Trophoblast cell (in vitro differentiated cells and primary cell): ENCODE measurements at regions not wholly inside any gene's neighbourhood (a gene's known extent, or its start where the extent isn't known, plus 50 kb on each side); places are given as distances from the start of the nearest gene placed in this dataset.

Source experiments
- DNase-seq, 2 donors: peaks; one replicate each; pipeline ENCODE4 v3.0.0-alpha.2; 2016
- H2AFZ ChIP-seq: 2 replicates; pipeline ENCODE4 v1.6.1; 2013; ENCODE audit warnings: low read length, moderate library complexity, mild to moderate bottlenecking; ENCODE audit not compliant: insufficient read depth, poor library complexity
- H2AK5ac ChIP-seq: 2 replicates; pipeline ENCODE4 v1.6.1; 2013; ENCODE audit warnings: mild to moderate bottlenecking, low read length
- H2BK120ac ChIP-seq: 2 replicates; pipeline ENCODE4 v1.6.1; 2013; ENCODE audit warnings: low read length, mild to moderate bottlenecking, moderate library complexity; ENCODE audit not compliant: insufficient read depth, poor library complexity
- H2BK12ac ChIP-seq: 2 replicates; pipeline ENCODE4 v1.6.1; 2013; ENCODE audit warnings: mild to moderate bottlenecking, low read length, moderate library complexity
- H2BK5ac ChIP-seq: 2 replicates; pipeline ENCODE4 v1.6.1; 2013; ENCODE audit warnings: low read length, low read depth, moderate library complexity, mild to moderate bottlenecking; ENCODE audit not compliant: poor library complexity
- H3K14ac ChIP-seq: 2 replicates; pipeline ENCODE4 v1.6.1; 2013; ENCODE audit warnings: mild to moderate bottlenecking, low read length
- H3K18ac ChIP-seq: 2 replicates; pipeline ENCODE4 v1.6.1; 2013; ENCODE audit warnings: mild to moderate bottlenecking, low read length
- H3K23ac ChIP-seq: 2 replicates; pipeline ENCODE4 v1.6.1; 2013; ENCODE audit warnings: low read length
- H3K27ac ChIP-seq: 2 replicates; pipeline ENCODE4 v1.5.1; 2013; ENCODE audit warnings: low read depth, mild to moderate bottlenecking, inconsistent platforms, low read length, moderate library complexity
- H3K27me3 ChIP-seq: 2 replicates; pipeline ENCODE4 v1.6.1; 2013; ENCODE audit warnings: inconsistent platforms, mild to moderate bottlenecking, low read length, moderate library complexity; ENCODE audit not compliant: insufficient read depth
- H3K36me3 ChIP-seq, 2 experiments: 1 replicate in 1 of 2; 2 replicates in 1 of 2; pipeline ENCODE4 v1.6.1; 2013; ENCODE audit warnings: low read length in 2 of 2, mild to moderate bottlenecking in 2 of 2, moderate library complexity in 1 of 2; ENCODE audit not compliant: insufficient read depth in 2 of 2, control insufficient read depth in 1 of 2
- H3K4ac ChIP-seq: 2 replicates; pipeline ENCODE4 v1.6.1; 2013; ENCODE audit warnings: low read depth, mild to moderate bottlenecking, low read length, moderate library complexity
- H3K4me1 ChIP-seq, 2 experiments: 1 replicate in 1 of 2; 2 replicates in 1 of 2; pipeline ENCODE4 v1.6.1; 2013; ENCODE audit warnings: low read length in 2 of 2, mild to moderate bottlenecking in 2 of 2, moderate library complexity in 1 of 2; ENCODE audit not compliant: insufficient read depth in 2 of 2, control insufficient read depth in 1 of 2
- H3K4me2 ChIP-seq: 2 replicates; pipeline ENCODE4 v1.6.1; 2013; ENCODE audit warnings: inconsistent platforms, mild to moderate bottlenecking, low read length, moderate library complexity
- H3K4me3 ChIP-seq: 2 replicates; pipeline ENCODE4 v1.5.1; 2013; ENCODE audit warnings: mild to moderate bottlenecking, low read depth, low read length, inconsistent platforms
- H3K79me1 ChIP-seq: one replicate; pipeline ENCODE4 v1.6.1; 2013; ENCODE audit warnings: low read length
- H3K79me2 ChIP-seq: 2 replicates; pipeline ENCODE4 v1.6.1; 2013; ENCODE audit warnings: low read length, mild to moderate bottlenecking; ENCODE audit not compliant: control insufficient read depth, insufficient read depth, poor library complexity
- H3K9ac ChIP-seq: 2 replicates; pipeline ENCODE4 v1.6.1; 2013; ENCODE audit warnings: mild to moderate bottlenecking, low read length
- H3K9me3 ChIP-seq: 2 replicates; pipeline ENCODE4 v1.6.1; 2013; ENCODE audit warnings: low read depth, mild to moderate bottlenecking, control low read depth, inconsistent platforms, low read length; ENCODE audit not compliant: insufficient read depth
- H4K12ac ChIP-seq: 2 replicates; pipeline ENCODE4 v1.6.1; 2013; ENCODE audit warnings: low read depth, mild to moderate bottlenecking, low read length, moderate library complexity
- H4K8ac ChIP-seq: 2 replicates; pipeline ENCODE4 v1.6.1; 2013; ENCODE audit warnings: low read depth, mild to moderate bottlenecking, low read length, moderate library complexity
- H4K91ac ChIP-seq: one replicate; pipeline ENCODE4 v1.6.1; 2013; ENCODE audit warnings: low read depth, mild to moderate bottlenecking, low read length, moderate library complexity
- WGBS: extraction: QIAGEN DNeasy Blood & Tissue Kit; methylation state at CpG from one replicate; pipeline ENCODE4 v1.1.7; 2013; ENCODE audit warnings: missing lambda C conversion rate; ENCODE audit not compliant: insufficient read length, insufficient coverage; ENCODE audit errors: extremely low coverage; 5-methylcytosine and 5-hydroxymethylcytosine counted together

DNA sequence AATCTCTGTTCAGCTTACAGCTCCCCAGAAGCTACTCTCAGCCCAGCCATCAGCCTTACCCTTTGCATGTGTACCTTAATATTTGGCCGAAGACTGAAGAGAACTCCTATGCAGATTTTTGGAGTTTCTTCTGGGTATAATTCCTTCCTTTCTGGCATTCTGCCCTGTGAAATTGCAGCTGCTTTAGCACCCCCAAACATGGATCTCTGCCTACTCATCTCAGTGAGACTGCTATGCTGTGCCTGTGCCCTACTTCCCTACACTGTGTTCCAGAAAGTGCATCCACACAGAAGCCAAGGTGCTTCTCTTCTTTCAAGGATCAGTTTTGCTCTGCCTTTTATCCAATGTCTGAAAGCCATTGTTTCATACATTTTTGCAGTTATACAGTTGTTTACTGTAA, 81.6 kb downstream of the NPY start:
- Histone ChIP-seq H3K4me3 (no peak overlapping the region), H4K8ac (no peak overlapping the region), H3K23ac (no peak overlapping the region), H4K91ac (no peak overlapping the region), H2BK12ac (no peak overlapping the region), H3K4me2 (no peak overlapping the region), H3K79me2 (no peaks in the 10 kb centered on the region), H3K4me1 (no peaks in the 10 kb centered on the region), H3K18ac (no peak overlapping the region), H2AK5ac (no peak overlapping the region), H4K12ac (no peak overlapping the region), H3K14ac (no peak overlapping the region), H3K27me3 (no peaks in the 10 kb centered on the region), H3K9ac (no peak overlapping the region), H2BK120ac (no peak overlapping the region), H3K4ac (no peak overlapping the region), H3K36me3 (no peaks in the 10 kb centered on the region), H2AFZ (no peak overlapping the region), H3K9me3 (no peaks in the 10 kb centered on the region), H2BK5ac (no peak overlapping the region), H3K79me1 (no peaks in the 10 kb centered on the region), H3K27ac (no peak overlapping the region)
- no peak for DNase-seq
- WGBS = no CpG with 5 or more reads among the region's 1 CpG

DNA sequence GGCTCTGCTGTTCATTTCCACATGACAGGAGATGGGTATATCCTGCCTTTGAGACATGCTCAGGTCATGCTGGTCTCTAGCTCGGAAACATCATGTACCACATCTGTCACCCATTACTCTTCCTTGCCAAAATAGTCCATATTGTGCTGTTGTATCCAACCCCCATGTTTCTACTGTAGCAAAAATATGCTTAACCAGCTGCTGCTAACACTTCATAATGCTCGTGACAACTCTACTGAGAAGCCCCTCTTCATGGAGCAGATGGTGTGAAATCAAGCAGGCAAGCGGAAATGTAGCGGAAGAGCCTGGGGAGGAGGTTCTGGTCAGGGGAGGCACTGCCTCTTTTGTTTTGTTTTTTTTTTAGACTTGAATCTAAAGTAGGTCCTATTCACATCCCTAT, 82.9 kb downstream of the NPY start:
- Histone ChIP-seq H3K9me3 (no peaks in the 10 kb centered on the region), H2BK120ac (no peak overlapping the region), H4K12ac (no peak overlapping the region), H3K23ac (no peak overlapping the region), H2BK12ac (no peak overlapping the region), H3K18ac (no peak overlapping the region), H2AK5ac (no peak overlapping the region), H3K4me3 (no peak overlapping the region), H2BK5ac (no peak overlapping the region), H3K27me3 (no peaks in the 10 kb centered on the region), H3K14ac (no peak overlapping the region), H3K79me2 (no peaks in the 10 kb centered on the region), H2AFZ (no peak overlapping the region), H3K9ac (no peak overlapping the region), H3K4ac (no peak overlapping the region), H3K4me2 (no peak overlapping the region), H4K8ac (no peak overlapping the region), H3K79me1 (no peaks in the 10 kb centered on the region), H4K91ac (no peak overlapping the region), H3K36me3 (no peaks in the 10 kb centered on the region), H3K27ac (no peak overlapping the region), H3K4me1 (no peaks in the 10 kb centered on the region)
- no peak for DNase-seq
- no CpG with 5 or more reads among the region's 4 CpGs for WGBS

GRCh38 chr7:24368161-24368560, 84.2 kb downstream of the NPY start:
- no peak overlapping the region for H3K14ac ChIP-seq
- H4K12ac ChIP-seq = no peak overlapping the region
- no peaks in the 10 kb centered on the region for H3K9me3 ChIP-seq
- H3K4me1 ChIP-seq = no peaks in the 10 kb centered on the region
- no peak overlapping the region for H3K4ac ChIP-seq
- H3K79me2 ChIP-seq = no peaks in the 10 kb centered on the region
- H4K8ac ChIP-seq = no peak overlapping the region
- H3K23ac ChIP-seq = no peak overlapping the region
- WGBS = no CpG with 5 or more reads among the region's 2 CpGs
- H2BK5ac ChIP-seq = no peak overlapping the region
- H3K27ac ChIP-seq = no peak overlapping the region
- H2BK12ac ChIP-seq = no peak overlapping the region
- H3K36me3 ChIP-seq = no peaks in the 10 kb centered on the region
- no peak overlapping the region for H2AK5ac ChIP-seq
- H3K79me1 ChIP-seq = no peaks in the 10 kb centered on the region
- H2BK120ac ChIP-seq = no peak overlapping the region
- H3K4me3 ChIP-seq = no peak overlapping the region
- DNase-seq = no peak
- H4K91ac ChIP-seq = no peak overlapping the region
- no peak overlapping the region for H3K4me2 ChIP-seq
- H2AFZ ChIP-seq = no peak overlapping the region
- no peak overlapping the region for H3K18ac ChIP-seq
- H3K9ac ChIP-seq = no peak overlapping the region
- H3K27me3 ChIP-seq = no peaks in the 10 kb centered on the region

GRCh38 chr7:24370541-24370940, 86.6 kb downstream of the NPY start:
- no peak overlapping the region for H4K91ac ChIP-seq
- no peaks in the 10 kb centered on the region for H3K27me3 ChIP-seq
- H3K36me3 ChIP-seq = no peaks in the 10 kb centered on the region
- H2BK5ac ChIP-seq = no peak overlapping the region
- H4K8ac ChIP-seq = no peak overlapping the region
- H3K4me3 ChIP-seq = no peak overlapping the region
- no peaks in the 10 kb centered on the region for H3K79me2 ChIP-seq
- H3K27ac ChIP-seq = no peak overlapping the region
- H3K4ac ChIP-seq = no peak overlapping the region
- H3K9ac ChIP-seq = no peak overlapping the region
- H3K79me1 ChIP-seq = no peaks in the 10 kb centered on the region
- H2BK120ac ChIP-seq = no peak overlapping the region
- no peak overlapping the region for H3K14ac ChIP-seq
- H4K12ac ChIP-seq = no peak overlapping the region
- no peaks in the 10 kb centered on the region for H3K4me1 ChIP-seq
- no peak overlapping the region for H3K23ac ChIP-seq
- H3K18ac ChIP-seq = no peak overlapping the region
- no peak overlapping the region for H2BK12ac ChIP-seq
- no peak overlapping the region for H2AFZ ChIP-seq
- DNase-seq = no peak
- H3K9me3 ChIP-seq = no peaks in the 10 kb centered on the region
- H2AK5ac ChIP-seq = no peak overlapping the region
- no peak overlapping the region for H3K4me2 ChIP-seq
- WGBS = no CpG with 5 or more reads among the region's 5 CpGs
